SKM-1 (cell line): ENCODE measurements at regions not wholly inside any gene's neighbourhood (a gene's known extent, or its start where the extent isn't known, plus 50 kb on each side); places are given as distances from the start of the nearest gene placed in this dataset.

Experiments
- DNase-seq: peaks from one replicate; lab custom pipeline; 2025; ENCODE audit not compliant: unreplicated experiment; lab: John Stamatoyannopoulos, UW

- no peak for DNase-seq
Observed at GRCh38 chr19:46546194-46546896, 50.7 kb upstream of the PNMA8B start.

GRCh38 chr19:46550684-46551083 lies 50.4 kb upstream of the CALM3 start:
- DNase-seq: no peak

- peak; percentile 54 for DNase-seq
Observed at GRCh38 chr19:46551164-46551563, 50.0 kb upstream of the CALM3 start.
